GM19397 (cell line): ENCODE measurements at regions not wholly inside any gene's neighbourhood (a gene's known extent, or its start where the extent isn't known, plus 50 kb on each side); places are given as distances from the start of the nearest gene placed in this dataset.

Experiments used
- ATAC-seq: cut with Tn5 transposase; IDR thresholded peaks from one replicate; pipeline ENCODE4 v1.9.1; 2021; ENCODE audit warnings: mild to moderate bottlenecking, moderate library complexity; ENCODE audit not compliant: unreplicated experiment

DNA sequence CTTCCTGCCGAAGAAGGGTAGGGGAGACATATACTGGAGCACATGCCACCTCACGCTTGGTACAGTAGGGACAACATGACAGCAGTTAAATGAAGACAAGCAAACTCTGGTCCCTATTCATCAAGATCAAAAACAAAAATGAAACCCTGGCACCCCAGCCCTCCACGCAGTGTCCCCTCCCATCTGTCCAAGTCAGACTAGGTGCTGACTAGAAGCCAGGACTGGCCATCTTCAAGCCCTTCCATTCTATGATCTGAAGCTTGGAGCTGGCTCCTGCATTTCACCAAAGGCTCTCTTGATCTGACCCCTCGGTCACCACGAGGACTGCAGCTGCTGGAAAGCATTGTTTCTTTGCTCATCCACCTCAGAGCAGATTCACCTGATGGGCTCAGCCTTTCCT, 158.9 kb upstream of the GGTLC1 start:
- ATAC-seq = no peak

DNA sequence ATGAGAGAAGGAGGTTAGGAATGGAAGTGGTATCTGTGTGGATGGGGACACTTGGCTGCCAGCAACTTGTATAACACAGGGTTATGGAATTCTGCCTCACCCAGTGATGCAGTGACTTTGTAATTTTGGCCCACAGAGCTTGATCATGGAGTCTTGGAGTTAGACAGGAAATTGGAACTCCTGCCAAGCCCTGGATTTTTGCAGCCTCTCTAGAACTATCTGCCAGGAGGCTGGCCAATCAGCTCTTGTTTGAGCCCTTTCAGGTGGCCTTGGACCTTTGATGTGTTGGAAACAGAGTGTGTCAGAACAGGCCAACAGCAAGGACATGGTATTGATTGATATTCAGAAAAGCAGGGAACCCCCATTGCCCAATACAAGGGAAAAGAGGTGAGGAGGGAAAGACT, 157.7 kb upstream of the GGTLC1 start:
- no peak for ATAC-seq

DNA sequence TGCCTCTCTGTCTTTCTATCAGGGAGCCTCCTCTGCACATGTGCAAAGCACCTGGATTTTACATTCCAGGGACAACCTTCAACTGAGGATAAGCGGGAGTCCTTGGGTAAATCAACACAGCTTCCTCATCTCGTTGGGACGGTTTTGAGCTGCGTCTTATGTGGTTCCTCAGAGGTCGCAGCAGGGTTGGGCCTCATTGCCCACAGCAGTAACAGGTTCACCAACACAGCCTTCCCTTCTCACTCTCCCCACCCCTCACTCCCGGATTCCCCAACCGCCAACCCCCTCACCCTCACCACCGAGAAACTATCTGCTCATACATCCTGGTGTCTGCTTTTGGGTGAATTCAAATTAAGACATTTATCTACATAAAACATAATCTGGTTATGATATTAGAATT, 155.8 kb upstream of the GGTLC1 start:
- no peak for ATAC-seq

DNA sequence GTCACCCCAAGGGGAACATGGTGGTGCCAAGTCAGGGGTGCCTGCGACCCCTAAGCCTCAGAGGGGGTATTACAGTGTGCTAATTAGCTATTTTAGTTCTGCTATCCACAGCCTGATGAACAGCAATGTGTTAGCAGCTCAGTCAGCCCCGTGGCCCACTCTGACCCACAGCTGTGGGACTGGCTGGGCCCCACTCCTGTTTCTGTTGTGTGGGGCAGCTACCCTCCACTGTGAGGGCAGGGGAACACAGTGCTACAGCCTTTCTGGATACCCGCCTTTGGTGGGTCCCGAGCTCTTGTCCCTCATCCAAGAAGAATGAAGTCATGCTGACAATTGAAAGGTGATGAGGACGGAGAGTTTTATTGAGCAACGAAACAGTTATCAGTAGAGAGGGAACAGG, 152.5 kb upstream of the GGTLC1 start:
- no peak for ATAC-seq

DNA sequence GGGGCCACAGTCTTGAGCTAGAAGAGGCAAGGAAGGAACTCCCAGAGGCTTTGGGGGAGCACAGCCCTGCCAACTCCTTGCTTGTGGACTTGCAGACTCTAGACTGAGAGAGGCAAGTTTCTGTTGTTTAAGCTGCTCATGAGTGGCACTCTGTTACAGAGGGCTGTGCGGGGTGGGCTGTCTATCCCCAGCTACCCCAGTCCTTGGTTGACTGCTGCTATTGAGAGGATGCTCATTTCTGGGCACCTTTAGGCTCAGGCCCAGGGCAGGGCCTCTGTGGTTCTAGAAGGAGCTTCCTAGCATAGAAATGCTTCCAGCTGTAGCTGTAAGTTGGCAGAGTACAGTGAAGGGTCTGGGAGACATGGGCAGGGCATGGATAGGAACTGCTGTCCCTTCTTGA, 151.3 kb upstream of the GGTLC1 start:
- ATAC-seq = no peak

DNA sequence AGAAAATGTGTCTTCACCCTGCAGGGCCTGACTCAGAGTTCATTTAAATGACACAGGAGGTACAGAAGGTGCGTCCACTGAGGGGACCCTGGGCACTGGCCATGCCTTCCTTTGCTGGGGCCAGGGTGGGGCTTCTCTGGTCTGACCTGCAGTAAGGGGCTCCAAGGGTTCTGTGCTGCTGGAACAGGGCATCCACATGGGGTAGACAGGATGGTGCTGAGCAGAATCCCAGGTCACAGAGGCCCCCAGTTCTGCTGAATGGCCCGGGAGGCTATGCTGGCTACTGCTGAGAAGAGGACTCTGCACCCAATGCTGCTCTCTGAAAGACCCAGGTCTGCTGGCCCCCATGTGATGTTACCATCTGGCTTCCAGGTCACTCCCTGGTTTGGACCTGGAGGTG, 150.4 kb upstream of the GGTLC1 start:
- no peak for ATAC-seq

DNA sequence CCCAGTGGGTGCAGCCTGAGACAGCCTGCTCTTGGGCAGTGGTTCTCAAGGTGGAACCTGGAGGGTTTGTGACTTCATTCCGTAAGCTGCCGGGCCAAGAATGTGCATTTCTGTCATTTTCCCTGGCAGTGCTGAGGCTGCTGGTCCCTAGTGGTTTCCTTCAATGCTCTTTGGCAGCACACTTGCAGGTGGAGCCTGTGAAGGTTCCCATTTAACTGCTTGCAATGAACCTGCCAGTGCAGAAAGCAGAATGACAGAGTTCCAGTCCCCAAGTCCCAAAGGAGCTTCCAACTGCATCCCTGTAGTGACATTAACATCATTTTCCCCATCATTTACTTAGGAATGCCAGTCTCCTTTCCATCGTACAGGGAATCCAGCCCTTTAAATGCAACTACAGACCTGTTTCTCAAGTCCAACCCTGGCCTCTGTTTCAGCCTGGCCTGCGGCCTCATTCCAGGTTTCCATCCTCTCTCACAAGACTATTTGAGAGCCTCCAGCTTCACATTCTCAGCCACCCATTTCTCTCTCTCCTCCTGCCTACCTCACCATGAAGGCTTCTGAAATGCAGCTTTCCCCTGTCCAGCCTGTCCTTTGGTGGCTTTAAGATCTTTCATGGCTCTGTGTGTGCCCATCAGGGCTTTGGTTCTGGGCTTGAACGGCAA, 149.7 kb upstream of the GGTLC1 start:
- ATAC-seq = no peak

DNA sequence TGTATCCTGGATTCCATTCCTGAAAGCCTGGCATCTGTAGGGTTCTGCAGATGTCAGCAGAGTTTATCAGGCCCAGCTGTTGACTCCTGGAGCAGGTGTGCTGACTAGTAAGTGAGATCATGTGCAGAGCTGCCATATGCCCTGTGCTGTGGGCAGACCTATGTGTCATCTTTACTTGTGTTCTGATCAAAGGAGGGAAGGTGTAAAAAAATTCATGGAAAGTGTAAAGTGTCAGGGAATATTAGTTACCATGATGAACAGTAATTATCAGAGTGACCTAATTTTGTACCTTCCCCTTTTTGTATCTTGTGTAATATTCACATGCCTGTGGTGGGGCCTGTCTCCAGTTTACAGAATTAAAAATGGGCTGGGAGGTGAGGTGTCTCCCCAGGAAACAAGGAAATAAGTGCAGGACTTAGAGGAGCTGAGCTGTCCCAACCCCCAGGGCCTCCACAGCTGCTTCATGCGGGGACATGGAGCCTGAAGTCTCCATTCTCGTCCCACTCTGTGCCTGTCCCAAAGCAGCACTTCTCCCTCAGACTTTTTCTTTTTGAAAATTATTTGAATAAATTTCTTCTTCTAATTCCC, 148.2 kb upstream of the GGTLC1 start:
- no peak for ATAC-seq

DNA sequence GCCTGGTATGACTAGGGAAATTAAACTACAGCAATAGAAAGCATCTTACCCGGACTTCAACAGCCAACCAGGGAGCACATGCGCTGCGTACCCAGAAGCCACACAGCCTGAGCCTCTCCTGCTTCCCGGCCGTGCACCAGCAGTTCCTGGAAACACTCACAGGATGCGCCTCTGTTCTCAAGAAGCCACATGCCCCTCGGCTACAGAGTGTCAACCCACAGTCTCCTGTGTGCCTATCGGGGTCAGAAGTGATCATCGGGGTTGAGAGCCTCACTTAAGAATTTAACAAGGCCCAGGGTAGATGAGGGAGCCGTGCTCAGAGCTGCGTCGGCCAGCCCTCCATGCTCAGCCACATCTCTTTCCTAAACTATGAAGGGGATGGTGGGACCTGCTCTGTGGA, 147.2 kb upstream of the GGTLC1 start:
- no peak for ATAC-seq

DNA sequence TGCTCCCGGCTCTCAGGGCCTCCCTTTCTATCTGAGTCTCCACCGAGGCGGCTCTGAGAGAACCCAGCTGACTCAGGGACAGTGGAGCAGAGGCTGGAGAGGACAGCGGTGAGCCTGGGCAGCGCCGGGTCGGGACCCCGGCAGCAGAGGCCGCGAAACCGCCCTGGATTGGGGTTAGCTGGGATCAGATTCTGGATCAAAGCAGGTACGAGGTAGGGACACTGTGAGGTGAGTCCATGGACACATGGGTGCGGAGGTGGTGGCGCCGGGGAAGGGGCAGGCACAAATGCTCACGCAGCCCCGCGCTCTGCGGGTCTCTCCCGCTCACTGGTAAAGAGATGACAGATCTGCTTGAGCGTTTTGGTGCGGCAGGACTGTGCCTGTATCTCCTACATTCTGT, 146.4 kb upstream of the GGTLC1 start:
- ATAC-seq = no peak

DNA sequence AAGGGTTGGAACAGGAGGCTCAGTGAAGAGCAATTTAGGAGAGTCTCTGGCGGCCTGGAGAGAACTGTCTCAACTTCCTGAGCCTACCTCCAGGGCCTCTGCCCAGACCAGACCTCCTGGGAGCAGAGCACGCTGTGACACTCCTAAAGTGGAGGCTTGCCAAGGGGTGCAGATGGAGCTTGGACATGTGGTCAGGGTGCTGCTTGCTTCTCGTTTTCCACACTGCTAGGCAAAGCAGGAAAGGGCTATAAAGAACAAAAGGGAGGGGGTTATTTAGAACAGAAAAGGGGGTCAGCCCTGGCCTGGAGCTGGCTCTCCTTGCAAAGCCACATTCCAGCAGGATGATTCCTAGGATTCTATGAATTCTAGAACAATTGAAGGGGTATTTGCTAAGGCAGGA, 145.7 kb upstream of the GGTLC1 start:
- ATAC-seq = no peak

DNA sequence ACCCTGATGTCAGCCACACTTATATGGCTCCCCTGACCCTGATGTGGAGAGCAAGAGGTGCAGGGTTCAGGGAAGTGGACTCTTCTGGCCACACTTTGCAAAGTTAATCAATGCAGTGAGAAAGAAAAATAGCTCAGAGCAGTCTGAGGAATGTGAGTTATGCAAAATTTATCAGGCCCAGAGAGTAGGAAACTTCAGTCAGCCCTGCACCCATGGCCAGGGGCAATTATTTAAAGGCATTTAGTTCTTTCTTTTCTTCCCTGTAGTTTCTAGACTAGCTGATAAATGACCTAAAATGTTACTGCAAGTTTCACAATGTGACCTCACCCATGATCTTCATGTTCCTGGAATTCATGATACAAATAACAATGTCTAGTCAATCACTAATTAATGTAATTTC, 143.7 kb upstream of the GGTLC1 start:
- no peak for ATAC-seq

DNA sequence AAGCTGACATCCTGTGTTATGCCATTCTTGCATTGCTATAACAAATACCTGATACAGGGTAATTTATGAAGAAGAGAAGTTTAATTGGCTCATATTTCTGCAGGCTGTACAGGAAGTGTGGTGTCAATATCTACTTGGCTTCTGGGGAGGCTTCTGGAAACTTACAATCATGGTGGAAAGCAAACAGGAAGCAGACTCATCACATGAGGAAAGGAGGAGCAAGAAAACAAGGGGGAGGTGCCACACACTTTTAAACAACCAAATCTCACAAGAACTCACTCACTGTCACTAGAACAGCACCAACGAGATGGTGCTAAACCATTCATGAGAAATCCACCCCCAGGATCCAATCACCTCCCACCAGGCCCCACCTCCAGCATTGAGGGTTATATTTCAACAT, 143.1 kb upstream of the GGTLC1 start:
- ATAC-seq = no peak

DNA sequence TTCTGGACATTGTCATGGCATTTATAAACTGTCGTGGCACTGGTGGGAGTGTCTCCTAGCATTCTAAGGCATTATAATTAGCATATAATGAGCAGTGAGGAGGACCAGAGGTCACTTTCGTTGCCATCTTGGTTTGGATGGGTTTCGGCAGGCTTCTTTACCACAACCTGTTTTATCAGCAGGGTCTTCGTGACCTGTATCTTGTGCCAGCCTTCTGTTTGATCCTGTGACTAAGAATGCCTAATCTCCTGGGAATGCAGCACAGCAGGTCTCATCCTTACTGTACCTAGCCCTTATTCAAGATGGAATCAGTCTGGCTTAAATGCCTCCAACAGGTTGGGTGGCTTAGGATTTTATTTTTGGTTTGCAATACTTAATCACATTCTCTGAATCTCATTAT, 142.7 kb upstream of the GGTLC1 start:
- no peak for ATAC-seq

DNA sequence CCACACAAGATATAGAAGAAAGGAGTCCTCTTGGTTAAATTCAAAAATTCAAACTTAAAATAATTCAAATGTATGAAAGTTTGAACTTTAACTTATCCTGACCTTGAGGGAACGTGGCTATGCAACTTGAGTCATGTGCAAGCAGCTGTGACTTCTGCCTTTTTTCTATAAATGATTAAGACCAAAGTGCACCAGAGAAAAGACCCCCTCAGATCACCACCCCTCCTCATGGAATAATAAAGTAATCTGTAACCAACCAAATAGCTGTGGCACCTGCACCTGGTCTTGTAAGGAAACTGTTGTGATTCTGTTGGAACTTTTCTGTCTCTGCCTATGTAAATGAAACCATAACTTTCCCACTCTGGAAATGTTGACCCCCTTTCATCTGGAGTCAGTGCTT, 141.1 kb upstream of the GGTLC1 start:
- ATAC-seq = no peak

DNA sequence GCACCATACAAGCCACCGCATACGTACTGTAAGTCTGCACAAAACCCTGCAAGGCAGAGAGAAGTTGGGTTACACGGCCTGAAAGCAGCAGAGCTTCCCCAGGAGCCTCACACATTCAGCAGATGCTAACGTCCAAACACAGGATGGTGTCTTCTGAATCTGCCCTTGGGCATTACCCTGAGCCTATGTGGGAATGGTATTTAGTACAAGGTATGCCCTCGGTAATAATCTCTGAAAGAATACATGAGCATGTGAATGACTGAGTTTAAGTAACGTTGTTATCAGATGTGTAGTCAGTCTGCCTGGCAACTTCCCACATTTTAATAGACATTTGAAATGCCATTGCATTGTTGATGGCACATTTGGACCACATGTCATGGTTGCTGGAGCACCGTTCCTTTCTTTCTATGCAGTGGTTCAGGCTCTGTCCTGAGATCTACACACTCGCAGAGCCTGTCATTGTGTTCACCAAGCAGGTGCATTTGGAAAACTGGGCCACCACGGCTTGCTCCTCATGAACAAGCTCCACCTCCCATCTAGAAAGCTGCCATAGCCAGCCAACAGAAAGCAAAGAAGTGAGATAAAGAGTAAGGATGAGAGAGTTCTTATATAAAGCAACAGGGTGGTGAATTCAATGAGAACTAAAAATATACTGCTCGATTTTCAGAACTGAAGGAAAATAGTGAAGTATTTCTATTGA, 136.5 kb upstream of the GGTLC1 start:
- ATAC-seq = no peak

DNA sequence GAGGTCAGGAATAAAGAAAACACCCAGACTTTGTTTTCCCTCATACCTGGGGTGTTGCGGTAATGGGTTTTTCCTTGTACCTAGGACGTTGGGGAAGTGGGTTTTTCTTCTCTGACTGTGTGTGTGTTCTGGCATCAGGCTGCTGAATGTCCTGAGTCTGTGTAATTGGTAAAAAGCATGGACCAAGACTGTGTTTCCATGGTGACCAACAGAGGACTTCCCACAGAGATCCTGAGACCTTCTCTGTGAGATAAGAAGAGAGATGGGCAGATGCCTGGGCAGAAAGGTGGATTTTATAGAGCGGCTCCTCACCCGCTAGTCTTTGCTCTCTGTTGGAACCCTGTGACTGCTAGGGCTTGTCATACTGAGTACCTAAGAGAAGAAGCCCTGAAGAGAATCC, 135.4 kb upstream of the GGTLC1 start:
- ATAC-seq = no peak

DNA sequence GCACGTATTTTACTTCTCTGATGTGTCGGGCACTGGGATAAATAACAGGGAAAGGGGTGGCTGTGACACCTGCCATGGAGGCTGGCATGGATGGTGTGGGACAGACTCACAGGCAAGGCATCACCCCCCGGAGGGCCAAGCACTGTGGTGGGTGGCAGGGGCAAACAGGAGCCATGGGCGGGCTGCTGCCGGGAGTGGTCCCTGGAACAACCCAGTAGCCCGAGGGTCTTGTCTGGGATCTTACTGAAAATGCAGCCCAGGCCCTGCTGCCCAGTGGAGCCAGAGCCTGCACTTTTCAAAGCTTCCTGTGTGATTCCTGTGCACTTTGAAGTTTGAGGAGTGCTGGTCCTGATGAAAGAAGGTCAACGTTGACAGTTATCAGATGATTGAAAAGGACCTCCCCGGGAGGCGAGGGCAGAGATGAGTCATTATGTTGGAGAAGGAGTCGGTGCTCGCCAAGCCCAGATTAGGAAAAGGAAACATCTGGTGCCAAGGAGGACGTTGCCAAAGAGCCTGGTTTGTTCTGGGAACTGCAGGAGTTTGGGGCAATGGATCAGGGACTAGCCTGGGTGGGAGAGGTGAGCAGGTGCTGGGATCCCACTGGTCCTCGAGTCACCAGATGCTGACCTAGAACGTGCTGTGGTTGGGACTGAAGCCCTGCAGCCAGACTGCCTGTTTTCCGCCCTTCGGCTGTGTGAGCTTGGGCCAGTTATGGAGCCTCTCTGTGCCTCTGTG, 130.0 kb upstream of the GGTLC1 start:
- no peak for ATAC-seq

DNA sequence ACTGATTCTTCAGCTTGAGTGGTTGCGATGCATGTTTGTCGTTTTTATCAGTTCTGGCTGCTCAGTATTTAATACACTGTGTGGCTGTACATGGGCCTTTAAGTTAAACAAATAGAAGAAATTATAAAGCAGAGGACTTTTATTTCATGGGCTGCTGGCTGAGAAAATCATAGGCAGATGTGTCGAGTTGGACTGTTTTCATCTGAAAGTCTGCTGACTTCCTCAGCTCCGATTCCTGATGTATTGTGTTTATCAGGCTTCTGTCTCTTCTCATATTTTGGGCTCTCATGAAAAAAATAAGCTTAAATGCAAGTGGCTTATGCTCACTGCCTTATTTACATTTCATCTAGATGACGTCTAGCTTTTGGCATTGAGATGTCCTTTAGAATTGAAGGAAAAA, 129.5 kb upstream of the GGTLC1 start:
- ATAC-seq = no peak

DNA sequence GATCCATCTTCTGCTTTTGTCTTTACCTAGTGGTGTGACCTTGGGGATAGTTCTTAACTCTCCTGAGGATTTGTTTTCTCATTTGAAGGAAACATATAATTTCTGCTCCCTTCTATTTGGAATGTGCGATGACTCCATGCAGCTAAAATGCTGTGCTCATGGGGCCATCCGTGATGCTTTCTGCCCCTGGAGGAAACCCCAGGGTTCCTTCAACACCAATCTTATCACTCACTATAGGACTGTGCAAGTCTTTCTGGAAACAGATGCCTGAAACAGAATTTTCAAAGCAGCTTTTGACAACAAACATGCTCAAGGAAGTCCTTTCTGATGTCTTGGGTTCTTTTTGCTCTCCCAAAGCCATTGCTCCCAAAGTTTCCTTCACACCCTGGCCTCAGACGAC, 128.8 kb upstream of the GGTLC1 start:
- ATAC-seq = no peak

DNA sequence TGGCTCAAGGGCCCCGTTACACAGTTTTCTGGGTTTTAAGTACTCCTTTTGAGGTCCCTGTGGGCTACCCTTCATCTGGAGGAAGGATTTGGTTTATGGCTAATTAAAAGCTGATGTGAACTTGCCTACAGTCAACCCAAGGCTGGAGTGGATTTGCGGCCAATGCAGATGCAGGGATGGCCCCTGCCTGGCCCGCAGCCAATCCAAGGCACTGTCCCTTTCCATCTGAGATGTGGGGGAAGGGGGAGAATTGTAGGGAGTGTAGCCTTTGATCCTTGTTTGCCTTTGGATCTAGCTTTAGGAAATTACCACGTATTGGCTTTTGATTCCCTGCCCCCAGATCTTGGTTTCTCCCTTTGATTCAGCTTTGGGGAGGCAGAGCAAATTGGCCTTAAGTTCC, 128.0 kb upstream of the GGTLC1 start:
- ATAC-seq = no peak

DNA sequence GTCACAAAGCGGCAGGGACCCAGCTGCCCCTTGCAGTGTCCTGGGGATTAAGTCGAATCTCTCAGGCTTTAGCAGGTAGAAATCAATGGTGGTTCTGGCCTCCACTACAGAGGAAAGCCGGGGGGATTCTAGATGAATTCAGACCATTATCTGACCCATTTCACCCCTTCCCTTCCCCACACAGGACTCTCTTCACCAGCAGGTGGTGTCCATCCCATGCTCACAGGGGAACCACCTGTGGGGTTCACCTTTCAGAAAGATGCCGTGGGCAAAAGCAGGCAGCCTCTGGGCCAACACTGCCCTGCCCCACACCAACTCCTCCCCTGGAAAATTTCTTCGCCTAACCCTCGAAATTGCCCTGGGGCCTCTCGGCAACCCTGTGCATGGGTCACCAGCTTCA, 123.8 kb upstream of the GGTLC1 start:
- no peak for ATAC-seq
